Keratinocyte (primary cell): ENCODE measurements at regions not wholly inside any gene's neighbourhood (a gene's known extent, or its start where the extent isn't known, plus 50 kb on each side); places are given as distances from the start of the nearest gene placed in this dataset.

Source experiments
- DNase-seq: peaks from one replicate; pipeline ENCODE4 v3.0.0-alpha.2; 2011; ENCODE audit warnings: low read depth, missing footprints, low spot score
- FAIRE-seq: peaks from 2 replicates; lab custom pipeline; 2011; peaks lifted over from hg19 to GRCh38; lab: Jason Lieb, UNC
- H2AFZ ChIP-seq: 2 replicates; pipeline ENCODE4 v1.6.0; 2012; ENCODE audit warnings: low read length, control low read depth, inconsistent platforms; ENCODE audit not compliant: control insufficient read depth
- H3K27ac ChIP-seq: 2 replicates; pipeline ENCODE4 v1.5.1; 2011; ENCODE audit warnings: low read length; ENCODE audit not compliant: control insufficient read depth, insufficient read depth
- H3K27me3 ChIP-seq: 3 replicates; pipeline ENCODE4 v1.6.0; 2011; ENCODE audit warnings: low read length; ENCODE audit not compliant: control insufficient read depth, insufficient read depth; ENCODE audit errors: extremely low read depth
- H3K36me3 ChIP-seq, 2 experiments: 2 replicates in 1 of 2; 3 replicates in 1 of 2; pipeline ENCODE4 v1.5.1; 2011; ENCODE audit warnings: low read length in 2 of 2, mild to moderate bottlenecking in 1 of 2; ENCODE audit not compliant: control insufficient read depth in 2 of 2, insufficient read depth in 2 of 2; ENCODE audit errors: extremely low read depth in 1 of 2
- H3K4me1 ChIP-seq: 3 replicates; pipeline ENCODE4 v1.5.1; 2011; ENCODE audit warnings: low read length; ENCODE audit not compliant: control insufficient read depth, insufficient read depth; ENCODE audit errors: extremely low read depth
- H3K4me2 ChIP-seq: 3 replicates; pipeline ENCODE4 v1.6.0; 2011; ENCODE audit warnings: low read depth, low read length; ENCODE audit not compliant: control insufficient read depth, insufficient read depth; ENCODE audit errors: extremely low read depth
- H3K4me3 ChIP-seq, 3 experiments: fragments of 200-600 bp in 1 of 3; sonication (generic) in 1 of 3; 2 replicates in 2 of 3; 3 replicates in 1 of 3; pipeline ENCODE4 v1.5.1; 2011 to 2016; ENCODE audit warnings: low read length in 3 of 3, mild to moderate bottlenecking in 3 of 3, control low read depth in 2 of 3, inconsistent platforms in 1 of 3, low read depth in 1 of 3, mixed read lengths in 1 of 3, mixed run types in 1 of 3, moderate library complexity in 1 of 3; ENCODE audit not compliant: control insufficient read depth in 2 of 3, insufficient read depth in 2 of 3; ENCODE audit errors: extremely low read depth in 1 of 3
- H3K79me2 ChIP-seq: 2 replicates; pipeline ENCODE4 v1.6.0; 2012; ENCODE audit warnings: low read length; ENCODE audit not compliant: control insufficient read depth, insufficient read depth
- H3K9ac ChIP-seq: 3 replicates; pipeline ENCODE4 v1.6.0; 2011; ENCODE audit warnings: low read length; ENCODE audit not compliant: control insufficient read depth, insufficient read depth; ENCODE audit errors: extremely low read depth
- H3K9me1 ChIP-seq: 3 replicates; pipeline ENCODE4 v1.6.0; 2011; ENCODE audit warnings: low read length; ENCODE audit not compliant: control insufficient read depth, insufficient read depth; ENCODE audit errors: extremely low read depth
- H3K9me3 ChIP-seq: 2 replicates; pipeline ENCODE4 v1.5.1; 2012; ENCODE audit warnings: low read depth, low read length; ENCODE audit not compliant: control insufficient read depth
- H4K20me1 ChIP-seq: 3 replicates; pipeline ENCODE4 v1.6.0; 2011; ENCODE audit warnings: low read length; ENCODE audit not compliant: control insufficient read depth, insufficient read depth; ENCODE audit errors: extremely low read depth
- EZH2 ChIP-seq: IDR thresholded peaks from one replicate; pipeline ENCODE4 v1.6.1; 2012; ENCODE audit warnings: inconsistent platforms, mild to moderate bottlenecking, low read length, moderate library complexity
- dilution Hi-C: fragments of 300-500 bp; cut with MboI; formaldehyde crosslinking; loops from one replicate; pipeline ENCODE4 v1.7.0; 2020; ENCODE audit warnings: low sequenced_read_pairs; ENCODE audit not compliant: extremely low pct_ligation_motif_present
- TF ChIP-seq, protein P1 (sequence below), 3 experiments: IDR thresholded peaks in 1 of 3; conservative IDR thresholded peaks in 1 of 3; optimal IDR thresholded peaks in 1 of 3; 2 replicates in 2 of 3; 3 replicates in 1 of 3; pipeline versions ENCODE3 to v1.5.1; 2011; ENCODE audit warnings: low read length in 3 of 3, mild to moderate bottlenecking in 3 of 3, moderate library complexity in 2 of 3, control low read depth in 1 of 3, inconsistent platforms in 1 of 3; ENCODE audit not compliant: insufficient read depth in 2 of 3; ENCODE audit errors: extremely low read depth in 1 of 3

- TF ChIP-seq, protein P1, sequence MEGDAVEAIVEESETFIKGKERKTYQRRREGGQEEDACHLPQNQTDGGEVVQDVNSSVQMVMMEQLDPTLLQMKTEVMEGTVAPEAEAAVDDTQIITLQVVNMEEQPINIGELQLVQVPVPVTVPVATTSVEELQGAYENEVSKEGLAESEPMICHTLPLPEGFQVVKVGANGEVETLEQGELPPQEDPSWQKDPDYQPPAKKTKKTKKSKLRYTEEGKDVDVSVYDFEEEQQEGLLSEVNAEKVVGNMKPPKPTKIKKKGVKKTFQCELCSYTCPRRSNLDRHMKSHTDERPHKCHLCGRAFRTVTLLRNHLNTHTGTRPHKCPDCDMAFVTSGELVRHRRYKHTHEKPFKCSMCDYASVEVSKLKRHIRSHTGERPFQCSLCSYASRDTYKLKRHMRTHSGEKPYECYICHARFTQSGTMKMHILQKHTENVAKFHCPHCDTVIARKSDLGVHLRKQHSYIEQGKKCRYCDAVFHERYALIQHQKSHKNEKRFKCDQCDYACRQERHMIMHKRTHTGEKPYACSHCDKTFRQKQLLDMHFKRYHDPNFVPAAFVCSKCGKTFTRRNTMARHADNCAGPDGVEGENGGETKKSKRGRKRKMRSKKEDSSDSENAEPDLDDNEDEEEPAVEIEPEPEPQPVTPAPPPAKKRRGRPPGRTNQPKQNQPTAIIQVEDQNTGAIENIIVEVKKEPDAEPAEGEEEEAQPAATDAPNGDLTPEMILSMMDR (optimal IDR thresholded peaks at IDR 0.05 in 1 of 3, IDR thresholded peaks at IDR 0.05 in 1 of 3, conservative IDR thresholded peaks at IDR 0.05 in 1 of 3; ENCODE audit: extremely low read depth in 1 of 3, insufficient read depth in 2 of 3, low read length in 3 of 3), result no peak
- no peak for TF ChIP-seq EZH2
- DNase-seq, result no peak
- Histone ChIP-seq H3K36me3 (no peaks in the 10 kb centered on the region), H4K20me1 (no peaks in the 10 kb centered on the region), H3K4me1 (peaks cover 11% of the 10 kb centered on the region), H3K79me2 (no peaks in the 10 kb centered on the region), H3K9me1 (no peaks in the 10 kb centered on the region), H3K27me3 (no peaks in the 10 kb centered on the region), H3K4me2 (no peak overlapping the region), H2AFZ (no peak overlapping the region), H3K27ac (no peak overlapping the region), H3K4me3 (no peak overlapping the region), H3K9ac (no peak overlapping the region), H3K9me3 (no peaks in the 10 kb centered on the region)
- FAIRE-seq, result no peak
- dilution Hi-C loops, result no loop called here
Measured at GRCh38 chr5:68440245-68440644, 224.7 kb downstream of the PIK3R1 start.

DNA sequence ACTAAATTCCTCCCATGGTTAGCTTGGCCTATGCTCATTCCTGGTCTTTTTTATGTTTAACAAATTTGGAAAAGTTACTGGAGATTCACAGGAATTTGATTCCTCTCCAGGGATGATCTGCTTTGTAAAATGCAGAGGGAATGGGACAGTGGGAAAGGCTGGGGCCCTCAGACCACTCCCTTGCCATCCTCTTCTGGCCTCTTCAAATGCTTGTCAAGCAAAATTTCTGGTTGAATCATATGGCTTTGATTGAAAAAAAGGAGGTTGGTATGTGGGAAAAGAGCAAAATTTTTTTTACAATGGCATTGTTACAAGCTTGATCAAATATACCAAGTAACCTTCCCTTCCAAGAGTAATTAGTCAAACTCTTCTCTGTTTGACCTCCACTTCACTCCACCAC lies 225.1 kb downstream of the PIK3R1 start:
- Histone ChIP-seq H3K4me3 (no peak overlapping the region), H3K4me1 (peaks cover 11% of the 10 kb centered on the region), H2AFZ (no peak overlapping the region), H3K4me2 (no peak overlapping the region), H3K9me1 (no peaks in the 10 kb centered on the region), H3K79me2 (no peaks in the 10 kb centered on the region), H3K36me3 (no peaks in the 10 kb centered on the region), H3K9ac (no peak overlapping the region), H3K27ac (no peak overlapping the region), H4K20me1 (no peaks in the 10 kb centered on the region), H3K9me3 (no peaks in the 10 kb centered on the region), H3K27me3 (no peaks in the 10 kb centered on the region)
- FAIRE-seq (no peak), DNase-seq (no peak)
- no peak for TF ChIP-seq EZH2
- TF ChIP-seq, protein P1 (optimal IDR thresholded peaks at IDR 0.05 in 1 of 3, IDR thresholded peaks at IDR 0.05 in 1 of 3, conservative IDR thresholded peaks at IDR 0.05 in 1 of 3; ENCODE audit: extremely low read depth in 1 of 3, insufficient read depth in 2 of 3, low read length in 3 of 3), result no peak
- dilution Hi-C loops, result no loop called here
